Sigmoid colon (tissue), 6 donors: ENCODE measurements at regions not wholly inside any gene's neighbourhood (a gene's known extent, or its start where the extent isn't known, plus 50 kb on each side); places are given as distances from the start of the nearest gene placed in this dataset.

ENCODE experiments used
- DNase-seq: peaks from one replicate; pipeline ENCODE4 v3.0.0-alpha.2; 2019
- H3K27ac ChIP-seq, 4 donors: fragments of 200-600 bp; sonication (generic); one replicate each; pipeline ENCODE4 v1.5.1; 2016 to 2019; ENCODE audit warnings: mild to moderate bottlenecking in 1 of 4
- H3K27me3 ChIP-seq, 3 donors: fragments of 200-600 bp; sonication (generic); one replicate each; pipeline ENCODE4 v1.5.1; 2019; ENCODE audit warnings: mild to moderate bottlenecking in 1 of 3
- H3K36me3 ChIP-seq, 4 donors: fragments of 200-600 bp; sonication (generic); one replicate each; pipeline ENCODE4 v1.5.1; 2016 to 2019
- H3K4me1 ChIP-seq, 4 donors: fragments of 200-600 bp; sonication (generic); one replicate each; pipeline ENCODE4 v1.5.1; 2017 to 2019
- H3K4me3 ChIP-seq, 4 donors: fragments of 200-600 bp; sonication (generic); one replicate each; pipeline ENCODE4 v1.5.1; 2017 to 2019; ENCODE audit warnings: mild to moderate bottlenecking in 2 of 4, moderate library complexity in 1 of 4
- H3K9me3 ChIP-seq, 4 donors: fragments of 200-600 bp in 3 of 4; sonication (generic) in 3 of 4; one replicate each; pipeline versions ENCODE4 v1.5.1 to v1.6.1; 2013 to 2019
- CTCF ChIP-seq, 4 experiments: fragments of 450-650 bp in 3 of 4; fragments of 200-600 bp in 1 of 4; IDR thresholded peaks; one replicate each; pipeline ENCODE4 v1.5.1; 2016 to 2019; ENCODE audit warnings: antibody characterized with exemption in 4 of 4, mild to moderate bottlenecking in 3 of 4, moderate library complexity in 2 of 4
- EP300 ChIP-seq, 4 donors: sonication (generic); formaldehyde crosslinking; IDR thresholded peaks; one replicate each; pipeline ENCODE4 v1.6.1; 2017; ENCODE audit warnings: antibody characterized with exemption in 4 of 4
- POLR2A ChIP-seq, 2 donors: fragments of 450-650 bp; IDR thresholded peaks; one replicate each; pipeline ENCODE4 v1.6.1; 2016; ENCODE audit warnings: antibody characterized with exemption in 2 of 2, mild to moderate bottlenecking in 2 of 2, moderate library complexity in 2 of 2
- POLR2AphosphoS5 ChIP-seq, 4 donors: sonication (generic); formaldehyde crosslinking; IDR thresholded peaks; one replicate each; pipeline ENCODE4 v1.6.1; 2017; ENCODE audit warnings: antibody characterized with exemption in 4 of 4
- WGBS, 2 donors: extraction: QIAGEN DNeasy Blood & Tissue Kit; methylation state at CpG; one replicate each; pipeline ENCODE4 v1.1.7; 2013; 5-methylcytosine and 5-hydroxymethylcytosine counted together
- intact Hi-C: fragments of 100-400 bp; cut with DNase I; formaldehyde crosslinking; loops from one replicate; pipeline ENCODE4 v1.15.1; 2023
- donor health status: healthy with polysubstance abuse.
- donor health status: healthy.

- no peaks in the 10 kb centered on the region for H3K9me3 ChIP-seq
- TF ChIP-seq POLR2AphosphoS5 (IDR thresholded peaks at IDR 0.05): no peak
- no peak for TF ChIP-seq CTCF (IDR thresholded peaks at IDR 0.05)
- no peak for TF ChIP-seq EP300 (IDR thresholded peaks at IDR 0.05)
- TF ChIP-seq POLR2A (IDR thresholded peaks at IDR 0.05): no peak
- 86 to 88% methylated on average over 10 of the region's 10 CpGs for WGBS, 2 donors
- no peak for DNase-seq
- no peaks in the 10 kb centered on the region for H3K36me3 ChIP-seq
- H3K27ac ChIP-seq: no peak overlapping the region
- peaks cover 0 to 7% (median 0%) of the 10 kb centered on the region in 4 donors for H3K4me1 ChIP-seq
- no peaks in the 10 kb centered on the region for H3K27me3 ChIP-seq
- intact Hi-C loops: no loop called here
- H3K4me3 ChIP-seq: no peak overlapping the region
Measured at GRCh38 chr15:81851325-81851724, 194.5 kb downstream of the MEX3B start.

DNA sequence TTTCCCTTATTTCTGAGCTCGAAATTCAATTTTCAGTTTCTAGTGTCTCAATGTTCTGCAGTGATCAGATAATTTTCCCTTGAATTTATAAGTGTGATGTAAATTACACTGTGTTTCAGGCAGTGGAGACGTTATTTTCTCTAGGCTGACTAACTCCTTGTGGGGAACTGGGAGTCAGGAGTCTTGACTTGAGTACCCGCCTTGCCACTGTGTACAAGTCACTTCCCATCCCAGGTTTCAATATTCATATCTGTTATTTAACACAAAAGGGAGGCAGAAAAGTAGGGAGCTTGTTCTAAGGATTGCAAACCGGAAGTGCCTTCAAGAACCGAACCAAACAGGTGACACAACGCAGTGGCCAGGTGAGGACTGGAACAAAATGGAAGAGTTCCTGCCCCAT is 196.5 kb downstream of the MEX3B start:
- TF ChIP-seq CTCF (IDR thresholded peaks at IDR 0.05) (no peak), EP300 (IDR thresholded peaks at IDR 0.05) (no peak), POLR2A (IDR thresholded peaks at IDR 0.05) (no peak), POLR2AphosphoS5 (IDR thresholded peaks at IDR 0.05) (no peak)
- 78 to 82% methylated on average over 6 of the region's 6 CpGs for WGBS, 2 donors
- DNase-seq: no peak
- H3K9me3 ChIP-seq: no peaks in the 10 kb centered on the region
- H3K27me3 ChIP-seq: no peaks in the 10 kb centered on the region
- no peak overlapping the region for H3K4me3 ChIP-seq
- H3K36me3 ChIP-seq: no peaks in the 10 kb centered on the region
- H3K27ac ChIP-seq: no peak overlapping the region
- intact Hi-C loops: no loop called here
- peaks cover 0 to 7% (median 0%) of the 10 kb centered on the region in 4 donors for H3K4me1 ChIP-seq

DNA sequence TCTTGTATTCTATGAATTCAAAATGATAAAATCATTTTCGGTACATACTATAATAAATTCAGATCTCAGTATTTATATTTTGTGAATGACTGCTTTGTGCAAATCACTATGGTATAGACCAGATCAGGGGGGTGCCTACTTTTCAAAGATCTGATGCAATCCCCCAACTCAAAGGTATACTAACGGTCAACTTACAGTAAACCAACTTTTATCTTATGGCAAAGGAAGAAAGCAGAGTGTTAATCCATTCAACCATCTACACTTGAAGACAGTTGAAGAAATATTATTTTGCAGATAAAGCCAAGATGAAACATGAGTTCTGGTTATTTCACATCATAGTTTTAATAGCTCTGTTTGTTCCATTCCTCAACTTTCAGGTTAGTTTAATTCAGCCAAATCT is 197.1 kb downstream of the MEX3B start:
- H3K4me1 ChIP-seq: peaks cover 0 to 7% (median 0%) of the 10 kb centered on the region in 4 donors
- TF ChIP-seq POLR2A (IDR thresholded peaks at IDR 0.05) (no peak), CTCF (IDR thresholded peaks at IDR 0.05) (no peak)
- H3K27me3 ChIP-seq: no peaks in the 10 kb centered on the region
- no peak overlapping the region for H3K27ac ChIP-seq
- WGBS, 2 donors: 85 to 92% methylated on average over 2 of the region's 2 CpGs
- no peaks in the 10 kb centered on the region for H3K36me3 ChIP-seq
- DNase-seq: no peak
- H3K4me3 ChIP-seq: no peak overlapping the region
- intact Hi-C loops: no loop called here
- no peaks in the 10 kb centered on the region for H3K9me3 ChIP-seq

DNA sequence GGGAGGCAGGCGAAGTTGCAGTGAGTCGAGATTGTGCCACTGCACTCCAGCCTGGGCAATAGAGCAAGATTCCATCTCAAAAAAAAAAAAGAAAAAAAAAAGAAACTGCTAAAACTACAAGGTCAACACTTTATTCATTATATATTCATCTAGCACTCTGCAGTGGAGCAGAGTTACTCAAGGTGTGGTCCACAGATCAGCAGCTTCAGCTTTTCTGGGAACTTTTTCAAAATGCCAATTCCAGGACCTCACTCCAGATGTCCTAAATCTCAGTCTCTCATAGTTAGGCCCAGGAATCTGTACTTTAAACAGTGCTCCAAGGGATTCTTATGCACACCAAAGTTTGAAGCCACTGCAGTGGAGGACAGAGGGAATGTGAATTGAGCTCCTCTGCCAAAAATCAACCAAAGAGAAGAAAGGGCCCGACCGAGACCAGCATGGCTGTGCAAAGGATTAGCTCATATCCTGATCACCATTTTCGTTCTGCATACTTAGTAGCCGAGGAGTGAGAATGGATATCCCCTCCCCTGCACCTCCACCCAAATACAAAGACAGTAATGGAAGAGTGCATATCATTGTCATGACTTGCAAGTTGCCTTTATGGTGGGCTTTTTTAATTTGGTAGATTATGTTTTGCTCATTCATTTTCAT is 201.9 kb downstream of the MEX3B start:
- no peak overlapping the region for H3K4me3 ChIP-seq
- no peaks in the 10 kb centered on the region for H3K9me3 ChIP-seq
- 90 to 92% methylated on average over 6 of the region's 6 CpGs for WGBS, 2 donors
- no peak for TF ChIP-seq POLR2AphosphoS5 (IDR thresholded peaks at IDR 0.05)
- TF ChIP-seq EP300 (IDR thresholded peaks at IDR 0.05): no peak
- no peak for TF ChIP-seq CTCF (IDR thresholded peaks at IDR 0.05)
- TF ChIP-seq POLR2A (IDR thresholded peaks at IDR 0.05): no peak
- intact Hi-C loops: no loop called here
- H3K27ac ChIP-seq: no peak overlapping the region
- no peaks in the 10 kb centered on the region for H3K27me3 ChIP-seq
- no peak for DNase-seq
- no peaks in the 10 kb centered on the region for H3K4me1 ChIP-seq
- H3K36me3 ChIP-seq: no peaks in the 10 kb centered on the region

- Histone ChIP-seq H3K27ac (no peak overlapping the region), H3K9me3 (no peaks in the 10 kb centered on the region), H3K4me3 (no peak overlapping the region), H3K27me3 (no peaks in the 10 kb centered on the region), H3K36me3 (no peaks in the 10 kb centered on the region), H3K4me1 (no peaks in the 10 kb centered on the region)
- 79 to 83% methylated on average over 5 of the region's 5 CpGs for WGBS, 2 donors
- intact Hi-C loops: no loop called here
- no peak for TF ChIP-seq CTCF (IDR thresholded peaks at IDR 0.05)
- no peak for TF ChIP-seq POLR2AphosphoS5 (IDR thresholded peaks at IDR 0.05)
- no peak for TF ChIP-seq EP300 (IDR thresholded peaks at IDR 0.05)
- no peak for TF ChIP-seq POLR2A (IDR thresholded peaks at IDR 0.05)
- no peak for DNase-seq
Measured at GRCh38 chr15:81843226-81843625, 202.6 kb downstream of the MEX3B start.
